ENCODE measurements at regions not wholly inside any gene's neighbourhood (a gene's known extent, or its start where the extent isn't known, plus 50 kb on each side); places are given as distances from the start of the nearest gene placed in this dataset.

GRCh38 chr20:61121661-61122060 is 130.4 kb upstream of the CDH4 start:
- DNase-seq (ENCODE audit: low read depth in 2 of 2): no peak

GRCh38 chr20:61123286-61123685 is 128.8 kb upstream of the CDH4 start:
- DNase-seq (ENCODE audit: low read depth in 2 of 2): no peak

GRCh38 chr20:61123751-61124368 is 128.2 kb upstream of the CDH4 start:
- no peak for DNase-seq (ENCODE audit: low read depth in 2 of 2)

GRCh38 chr20:61125076-61125475 is 127.0 kb upstream of the CDH4 start:
- no peak for DNase-seq (ENCODE audit: low read depth in 2 of 2)

GRCh38 chr20:61125546-61126180 is 126.4 kb upstream of the CDH4 start:
- no peak for DNase-seq (ENCODE audit: low read depth in 2 of 2)

GRCh38 chr20:61126369-61127195 is 125.5 kb upstream of the CDH4 start:
- DNase-seq (ENCODE audit: low read depth in 2 of 2): no peak

- DNase-seq (ENCODE audit: low read depth in 2 of 2): no peak
Measured at GRCh38 chr20:61127311-61128039, 124.6 kb upstream of the CDH4 start.

GRCh38 chr20:61128701-61129269 is 123.3 kb upstream of the CDH4 start:
- no peak for DNase-seq (ENCODE audit: low read depth in 2 of 2)

- no peak for DNase-seq (ENCODE audit: low read depth in 2 of 2)
Measured at GRCh38 chr20:61129311-61129710, 122.8 kb upstream of the CDH4 start.

- no peak for DNase-seq (ENCODE audit: low read depth in 2 of 2)
Measured at GRCh38 chr20:61130156-61130555, 121.9 kb upstream of the CDH4 start.

GRCh38 chr20:61131944-61132343 is 120.1 kb upstream of the CDH4 start:
- no peak for DNase-seq (ENCODE audit: low read depth in 2 of 2)

- no peak for DNase-seq (ENCODE audit: low read depth in 2 of 2)
Measured at GRCh38 chr20:61133611-61134010, 118.5 kb upstream of the CDH4 start.

GRCh38 chr20:61134296-61135030 is 117.6 kb upstream of the CDH4 start:
- no peak for DNase-seq (ENCODE audit: low read depth in 2 of 2)

GRCh38 chr20:61135266-61135665 is 116.8 kb upstream of the CDH4 start:
- no peak for DNase-seq (ENCODE audit: low read depth in 2 of 2)

GRCh38 chr20:61135968-61136367 is 116.1 kb upstream of the CDH4 start:
- DNase-seq (ENCODE audit: low read depth in 2 of 2): no peak

- DNase-seq (ENCODE audit: low read depth in 2 of 2): no peak
Measured at GRCh38 chr20:61138566-61138965, 113.5 kb upstream of the CDH4 start.

GRCh38 chr20:61139031-61139430 is 113.0 kb upstream of the CDH4 start:
- DNase-seq (ENCODE audit: low read depth in 2 of 2): no peak

- no peak for DNase-seq (ENCODE audit: low read depth in 2 of 2)
Measured at GRCh38 chr20:61140576-61140975, 111.5 kb upstream of the CDH4 start.

GRCh38 chr20:61146023-61146422 is 106.0 kb upstream of the CDH4 start:
- DNase-seq (ENCODE audit: low read depth in 2 of 2): no peak

- no peak for DNase-seq (ENCODE audit: low read depth in 2 of 2)
Measured at GRCh38 chr20:61149636-61150035, 102.4 kb upstream of the CDH4 start.

GRCh38 chr20:61157301-61157700 is 94.8 kb upstream of the CDH4 start:
- no peak for DNase-seq (ENCODE audit: low read depth in 2 of 2)

Data from stimulated activated CD8-positive, alpha-beta memory T cell treated with anti-CD3 and anti-CD28 coated beads, Interleukin-7, amount 100 ng/mL, for 1 hour (primary cell).